ENCODE measurements at regions not wholly inside any gene's neighbourhood (a gene's known extent, or its start where the extent isn't known, plus 50 kb on each side); places are given as distances from the start of the nearest gene placed in this dataset.
A peak's percentile ranks its signal among the peaks of the same experiment; 100 is the strongest.

DNA sequence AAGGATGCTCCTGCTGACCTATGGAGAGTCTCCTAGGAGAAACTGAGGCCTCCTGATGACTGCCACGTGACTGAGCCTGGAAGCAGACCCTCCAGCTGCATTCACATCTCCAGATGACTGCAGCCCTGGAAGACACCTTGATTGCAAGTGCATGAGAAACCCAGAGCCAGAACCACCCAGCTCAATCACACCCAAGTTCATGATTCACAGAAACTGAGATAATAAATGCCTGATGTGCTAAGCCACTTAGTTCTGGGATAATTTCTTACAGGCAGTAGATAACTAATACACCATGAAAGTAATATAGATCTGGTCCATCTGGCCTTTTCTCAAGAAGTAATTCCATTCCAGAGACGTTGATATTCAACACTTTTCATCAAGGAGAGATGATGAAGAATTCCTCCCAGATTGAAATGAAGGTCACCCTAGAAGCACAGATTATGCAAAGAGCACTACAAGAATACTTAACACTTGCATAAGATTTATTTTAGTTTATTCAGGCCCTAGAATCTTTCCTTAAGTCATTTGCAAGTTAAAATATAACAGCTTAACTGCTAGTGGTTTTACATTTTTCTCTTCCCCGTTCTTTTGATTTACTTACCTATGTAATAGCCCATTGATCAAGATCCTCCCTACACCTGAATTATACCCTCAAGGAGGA is 208.2 kb upstream of the INHBA start:
- peak overlapping the region; percentile 99 for H3K27ac ChIP-seq (ENCODE audit: low read length, poor library complexity, severe bottlenecking)
- peaks cover 2% of the 10 kb centered on the region for H3K4me1 ChIP-seq (ENCODE audit: control insufficient read depth, insufficient read depth, low read depth, low read length)
- no peak for DNase-seq
- H3K4me2 ChIP-seq (ENCODE audit: low read length, poor library complexity, severe bottlenecking) = no peak overlapping the region
- no peak overlapping the region for H3K4ac ChIP-seq (ENCODE audit: low read depth in 1 of 2, low read length in 2 of 2)
- H3K23ac ChIP-seq (ENCODE audit: low read length in 2 of 2) = no peak overlapping the region
- no peaks in the 10 kb centered on the region for H3K79me1 ChIP-seq (replicated peaks; ENCODE audit: low read length, poor library complexity, severe bottlenecking)
- peak overlapping the region; percentile 84 for H2AK5ac ChIP-seq (ENCODE audit: low read length, severe bottlenecking)
- peak overlapping the region; percentile 41 for H4K8ac ChIP-seq (ENCODE audit: low read length)
- H2BK12ac ChIP-seq (ENCODE audit: low read length in 2 of 2) = no peak overlapping the region
- H2AFZ ChIP-seq (ENCODE audit: low read depth, low read length) = no peak overlapping the region
- H3K27me3 ChIP-seq (ENCODE audit: control insufficient read depth in 1 of 2, insufficient read depth in 1 of 2, low read length in 2 of 2) = no peaks in the 10 kb centered on the region
- H3K4me3 ChIP-seq (ENCODE audit: insufficient read depth in 1 of 2, low read depth in 1 of 2, low read length in 2 of 2) = no peak overlapping the region
- no peak overlapping the region for H4K91ac ChIP-seq (ENCODE audit: low read length)
- 81% methylated on average over 2 of the region's 3 CpGs for WGBS
- H3K14ac ChIP-seq (ENCODE audit: low read length in 2 of 2) = no peak overlapping the region
- no peaks in the 10 kb centered on the region for H3K9me3 ChIP-seq (ENCODE audit: control insufficient read depth, low read length)
- H3K9ac ChIP-seq (ENCODE audit: low read length) = no peak overlapping the region
- H2BK5ac ChIP-seq (ENCODE audit: low read depth, low read length, poor library complexity, severe bottlenecking) = peak overlapping the region; percentile 84
- no peak overlapping the region for H2BK15ac ChIP-seq (ENCODE audit: low read depth, poor library complexity, severe bottlenecking)
- H3K18ac ChIP-seq (ENCODE audit: low read depth in 1 of 2, low read length in 2 of 2) = peak overlapping the region in 1 of 2 experiments; percentile 43
- H3K36me3 ChIP-seq (ENCODE audit: control insufficient read depth in 1 of 2, insufficient read depth in 2 of 2, low read depth in 1 of 2, low read length in 2 of 2) = no peaks in the 10 kb centered on the region
- H2BK120ac ChIP-seq (ENCODE audit: low read depth, low read length) = no peak overlapping the region

DNA sequence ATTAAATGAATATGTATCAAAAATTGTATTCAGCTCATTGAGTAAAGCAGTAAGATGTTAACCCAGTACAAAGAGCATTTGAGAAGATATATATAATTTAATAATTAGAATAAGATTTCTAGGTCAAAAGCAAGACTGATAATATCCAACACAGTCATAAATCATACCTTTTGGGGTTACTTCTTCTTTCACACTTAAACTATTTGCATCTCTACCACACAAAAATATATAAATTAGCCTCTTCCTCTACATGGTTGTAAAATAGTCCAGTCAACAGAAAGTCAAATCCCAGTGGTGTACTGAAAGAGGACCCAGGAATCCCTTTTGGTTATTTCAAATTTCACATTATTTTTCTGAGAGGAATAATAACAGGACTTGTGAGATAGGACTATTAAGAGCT is 204.6 kb upstream of the INHBA start:
- no peak for DNase-seq
- Histone ChIP-seq H3K4me1 (ENCODE audit: control insufficient read depth, insufficient read depth, low read depth, low read length) (peaks cover 2% of the 10 kb centered on the region), H2AFZ (ENCODE audit: low read depth, low read length) (no peak overlapping the region), H3K27ac (ENCODE audit: low read length, poor library complexity, severe bottlenecking) (no peak overlapping the region), H4K91ac (ENCODE audit: low read length) (no peak overlapping the region), H4K8ac (ENCODE audit: low read length) (no peak overlapping the region), H3K18ac (ENCODE audit: low read depth in 1 of 2, low read length in 2 of 2) (no peak overlapping the region), H3K9ac (ENCODE audit: low read length) (no peak overlapping the region), H3K4me2 (ENCODE audit: low read length, poor library complexity, severe bottlenecking) (no peak overlapping the region), H2BK12ac (ENCODE audit: low read length in 2 of 2) (no peak overlapping the region), H3K14ac (ENCODE audit: low read length in 2 of 2) (no peak overlapping the region), H3K36me3 (ENCODE audit: control insufficient read depth in 1 of 2, insufficient read depth in 2 of 2, low read depth in 1 of 2, low read length in 2 of 2) (no peaks in the 10 kb centered on the region), H3K4me3 (ENCODE audit: insufficient read depth in 1 of 2, low read depth in 1 of 2, low read length in 2 of 2) (no peak overlapping the region), H2AK5ac (ENCODE audit: low read length, severe bottlenecking) (no peak overlapping the region), H2BK5ac (ENCODE audit: low read depth, low read length, poor library complexity, severe bottlenecking) (no peak overlapping the region), H3K27me3 (ENCODE audit: control insufficient read depth in 1 of 2, insufficient read depth in 1 of 2, low read length in 2 of 2) (no peaks in the 10 kb centered on the region), H2BK120ac (ENCODE audit: low read depth, low read length) (no peak overlapping the region), H3K4ac (ENCODE audit: low read depth in 1 of 2, low read length in 2 of 2) (no peak overlapping the region), H3K23ac (ENCODE audit: low read length in 2 of 2) (no peak overlapping the region), H3K9me3 (ENCODE audit: control insufficient read depth, low read length) (no peaks in the 10 kb centered on the region), H2BK15ac (ENCODE audit: low read depth, poor library complexity, severe bottlenecking) (no peak overlapping the region), H3K79me1 (replicated peaks; ENCODE audit: low read length, poor library complexity, severe bottlenecking) (no peaks in the 10 kb centered on the region)

DNA sequence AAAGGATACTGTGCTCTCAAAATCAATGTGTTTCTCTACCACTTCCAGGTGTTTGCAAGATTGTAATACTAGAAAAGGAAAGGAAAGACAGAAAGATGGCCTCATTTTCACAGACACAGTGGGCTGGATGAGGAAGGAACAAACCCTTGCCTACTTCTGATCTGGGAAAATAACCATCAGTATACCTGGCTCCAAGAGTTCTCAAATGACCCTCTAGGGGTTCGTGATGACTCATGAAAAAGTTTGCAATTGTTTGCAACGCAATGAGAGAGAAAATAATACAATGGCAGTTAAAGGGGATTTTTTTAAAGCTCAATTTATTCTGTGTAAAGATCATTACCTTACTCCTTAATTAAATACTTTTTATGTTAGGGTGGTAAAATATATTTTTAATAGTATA is 197.6 kb upstream of the INHBA start:
- H3K36me3 ChIP-seq (ENCODE audit: control insufficient read depth in 1 of 2, insufficient read depth in 2 of 2, low read depth in 1 of 2, low read length in 2 of 2) = no peaks in the 10 kb centered on the region
- H2AK5ac ChIP-seq (ENCODE audit: low read length, severe bottlenecking) = no peak overlapping the region
- no peak overlapping the region for H3K14ac ChIP-seq (ENCODE audit: low read length in 2 of 2)
- no peaks in the 10 kb centered on the region for H3K4me1 ChIP-seq (ENCODE audit: control insufficient read depth, insufficient read depth, low read depth, low read length)
- H3K9me3 ChIP-seq (ENCODE audit: control insufficient read depth, low read length) = no peaks in the 10 kb centered on the region
- no peaks in the 10 kb centered on the region for H3K79me1 ChIP-seq (replicated peaks; ENCODE audit: low read length, poor library complexity, severe bottlenecking)
- H3K4me2 ChIP-seq (ENCODE audit: low read length, poor library complexity, severe bottlenecking) = no peak overlapping the region
- no peak for DNase-seq
- H3K9ac ChIP-seq (ENCODE audit: low read length) = no peak overlapping the region
- H2AFZ ChIP-seq (ENCODE audit: low read depth, low read length) = no peak overlapping the region
- H4K91ac ChIP-seq (ENCODE audit: low read length) = no peak overlapping the region
- H3K27me3 ChIP-seq (ENCODE audit: control insufficient read depth in 1 of 2, insufficient read depth in 1 of 2, low read length in 2 of 2) = no peaks in the 10 kb centered on the region
- no peak overlapping the region for H2BK5ac ChIP-seq (ENCODE audit: low read depth, low read length, poor library complexity, severe bottlenecking)
- no CpG with 5 or more reads among the region's 2 CpGs for WGBS
- no peak overlapping the region for H2BK12ac ChIP-seq (ENCODE audit: low read length in 2 of 2)
- H4K8ac ChIP-seq (ENCODE audit: low read length) = no peak overlapping the region
- no peak overlapping the region for H3K23ac ChIP-seq (ENCODE audit: low read length in 2 of 2)
- H2BK15ac ChIP-seq (ENCODE audit: low read depth, poor library complexity, severe bottlenecking) = no peak overlapping the region
- H2BK120ac ChIP-seq (ENCODE audit: low read depth, low read length) = no peak overlapping the region
- H3K4me3 ChIP-seq (ENCODE audit: insufficient read depth in 1 of 2, low read depth in 1 of 2, low read length in 2 of 2) = no peak overlapping the region
- no peak overlapping the region for H3K18ac ChIP-seq (ENCODE audit: low read depth in 1 of 2, low read length in 2 of 2)
- no peak overlapping the region for H3K4ac ChIP-seq (ENCODE audit: low read depth in 1 of 2, low read length in 2 of 2)
- H3K27ac ChIP-seq (ENCODE audit: low read length, poor library complexity, severe bottlenecking) = no peak overlapping the region

- Histone ChIP-seq H3K23ac (ENCODE audit: low read length in 2 of 2) (no peak overlapping the region), H3K4me3 (ENCODE audit: insufficient read depth in 1 of 2, low read depth in 1 of 2, low read length in 2 of 2) (no peak overlapping the region), H3K4ac (ENCODE audit: low read depth in 1 of 2, low read length in 2 of 2) (no peak overlapping the region), H3K27ac (ENCODE audit: low read length, poor library complexity, severe bottlenecking) (no peak overlapping the region), H3K79me1 (replicated peaks; ENCODE audit: low read length, poor library complexity, severe bottlenecking) (no peaks in the 10 kb centered on the region), H4K91ac (ENCODE audit: low read length) (no peak overlapping the region), H4K8ac (ENCODE audit: low read length) (no peak overlapping the region), H3K36me3 (ENCODE audit: control insufficient read depth in 1 of 2, insufficient read depth in 2 of 2, low read depth in 1 of 2, low read length in 2 of 2) (no peaks in the 10 kb centered on the region), H3K27me3 (ENCODE audit: control insufficient read depth in 1 of 2, insufficient read depth in 1 of 2, low read length in 2 of 2) (no peaks in the 10 kb centered on the region), H3K18ac (ENCODE audit: low read depth in 1 of 2, low read length in 2 of 2) (no peak overlapping the region), H2BK120ac (ENCODE audit: low read depth, low read length) (no peak overlapping the region), H2BK15ac (ENCODE audit: low read depth, poor library complexity, severe bottlenecking) (no peak overlapping the region), H3K9ac (ENCODE audit: low read length) (no peak overlapping the region), H3K4me2 (ENCODE audit: low read length, poor library complexity, severe bottlenecking) (no peak overlapping the region), H3K14ac (ENCODE audit: low read length in 2 of 2) (no peak overlapping the region), H2BK12ac (ENCODE audit: low read length in 2 of 2) (no peak overlapping the region), H2AFZ (ENCODE audit: low read depth, low read length) (no peak overlapping the region), H3K9me3 (ENCODE audit: control insufficient read depth, low read length) (no peaks in the 10 kb centered on the region), H2BK5ac (ENCODE audit: low read depth, low read length, poor library complexity, severe bottlenecking) (no peak overlapping the region), H2AK5ac (ENCODE audit: low read length, severe bottlenecking) (no peak overlapping the region), H3K4me1 (ENCODE audit: control insufficient read depth, insufficient read depth, low read depth, low read length) (no peaks in the 10 kb centered on the region)
- no peak for DNase-seq
- 75% methylated on average over 3 of the region's 4 CpGs for WGBS
Measured at GRCh38 chr7:41899823-41900433, 197.0 kb upstream of the INHBA start.
